ENCODE measurements at regions not wholly inside any gene's neighbourhood (a gene's known extent, or its start where the extent isn't known, plus 50 kb on each side); places are given as distances from the start of the nearest gene placed in this dataset.

GRCh38 chr11:70811483-70811882, 413.2 kb downstream of the CTTN start:
- CTCF ChIA-PET (ENCODE audit: low intra/inter-chr PET ratio), result no interaction called here
- DNase-seq (ENCODE audit: extremely low read depth in 1 of 4, low spot score in 3 of 4) (no peak), FAIRE-seq (no peak), ATAC-seq (no peak)
- no peak overlapping the region for H2AFZ ChIP-seq (ENCODE audit: low read depth, low read length)
- H3K4me1 ChIP-seq (replicated peaks in 1 of 2; ENCODE audit: control insufficient read depth in 2 of 2, insufficient read depth in 2 of 2, low read length in 2 of 2), result no peaks in the 10 kb centered on the region; a peak in 1 of 5 replicates
- TF ChIP-seq HDAC1 (IDR thresholded peaks at IDR 0.05) (0 out of 4 replicates have a peak, but pooled peaks of 1 of the 2 experiments have one; percentile 17), TAF9B (IDR thresholded peaks at IDR 0.05; ENCODE audit: partially characterized antibody) (no peak), ELF4 (CRISPR knock-in tag; IDR thresholded peaks at IDR 0.05) (0 out of 2 replicates have a peak, but pooled peaks have one; percentile 64), EHMT2 (IDR thresholded peaks at IDR 0.05) (0 out of 2 replicates have a peak, but pooled peaks have one; percentile 56)
- H3K4me2 ChIP-seq (ENCODE audit: insufficient read depth, low read length), result no peak overlapping the region
- peaks cover 8 to 48% of the 10 kb centered on the region in 2 experiments; a peak in 3 of 5 replicates for H3K27me3 ChIP-seq (ENCODE audit: control insufficient read depth in 2 of 2, insufficient read depth in 2 of 2, low read length in 2 of 2)
- POLR2A ChIA-PET, result no interaction called here
- 0% methylated on average over 1 of the region's 1 CpG for WGBS (ENCODE audit: insufficient coverage, low coverage, missing lambda C conversion rate)
- no peaks in the 10 kb centered on the region for H3K36me3 ChIP-seq (ENCODE audit: control insufficient read depth, insufficient read depth, low read length)
- no peak overlapping the region for H3K27ac ChIP-seq (ENCODE audit: extremely low read depth, low read depth, low read length)
- no peaks in the 10 kb centered on the region for H3K9me3 ChIP-seq (replicated peaks; ENCODE audit: control insufficient read depth, insufficient read depth, low read depth, low read length)
- H3K79me2 ChIP-seq (ENCODE audit: control insufficient read depth, insufficient read depth, low read length), result no peaks in the 10 kb centered on the region
- H3K4me3 ChIP-seq, result no peak overlapping the region
- no peak overlapping the region for H3K9ac ChIP-seq (ENCODE audit: insufficient read depth in 1 of 2, low read depth in 2 of 2, low read length in 2 of 2)
- peaks cover 13% of the 10 kb centered on the region; the same call in 1 of the 2 replicates for H4K20me1 ChIP-seq (replicated peaks; ENCODE audit: control insufficient read depth, insufficient read depth, low read length)
- intact Hi-C loops (cut with micrococcal nuclease), result no loop called here
- no peaks in the 10 kb centered on the region for H3K9me1 ChIP-seq (ENCODE audit: control insufficient read depth, insufficient read depth, low read length)
- no TSS peak for BruUV-seq (replicated peaks)
- in situ Hi-C loops (cut with MboI), result loop anchor here (25.0 kb wide), 1 partner anchor 251 kb away; no protein-coding TSS in a partner anchor

GRCh38 chr11:70811915-70812314, 413.6 kb downstream of the CTTN start:
- no TSS peak for BruUV-seq (replicated peaks)
- Histone ChIP-seq H3K9me1 (ENCODE audit: control insufficient read depth, insufficient read depth, low read length) (no peaks in the 10 kb centered on the region), H3K9ac (ENCODE audit: insufficient read depth in 1 of 2, low read depth in 2 of 2, low read length in 2 of 2) (no peak overlapping the region), H4K20me1 (replicated peaks; ENCODE audit: control insufficient read depth, insufficient read depth, low read length) (peaks cover 13% of the 10 kb centered on the region; the same call in 1 of the 2 replicates), H3K27me3 (ENCODE audit: control insufficient read depth in 2 of 2, insufficient read depth in 2 of 2, low read length in 2 of 2) (peaks cover 8 to 45% of the 10 kb centered on the region in 2 experiments; a peak in 3 of 5 replicates), H3K4me2 (ENCODE audit: insufficient read depth, low read length) (no peak overlapping the region), H3K9me3 (replicated peaks; ENCODE audit: control insufficient read depth, insufficient read depth, low read depth, low read length) (no peaks in the 10 kb centered on the region), H2AFZ (ENCODE audit: low read depth, low read length) (no peak overlapping the region), H3K36me3 (ENCODE audit: control insufficient read depth, insufficient read depth, low read length) (no peaks in the 10 kb centered on the region), H3K27ac (ENCODE audit: extremely low read depth, low read depth, low read length) (no peak overlapping the region), H3K4me3 (no peak overlapping the region), H3K4me1 (replicated peaks in 1 of 2; ENCODE audit: control insufficient read depth in 2 of 2, insufficient read depth in 2 of 2, low read length in 2 of 2) (no peaks in the 10 kb centered on the region; a peak in 1 of 5 replicates), H3K79me2 (ENCODE audit: control insufficient read depth, insufficient read depth, low read length) (no peaks in the 10 kb centered on the region)
- DNase-seq (ENCODE audit: extremely low read depth in 1 of 4, low spot score in 3 of 4) (no peak), ATAC-seq (no peak), FAIRE-seq (no peak)
- CTCF ChIA-PET (ENCODE audit: low intra/inter-chr PET ratio), result no interaction called here
- POLR2A ChIA-PET, result no interaction called here
- in situ Hi-C loops (cut with MboI) (loop anchor here (25.0 kb wide), 1 partner anchor 250 kb away; no protein-coding TSS in a partner anchor), intact Hi-C loops (cut with micrococcal nuclease) (no loop called here)
- 0% methylated on average over 4 of the region's 4 CpGs for WGBS (ENCODE audit: insufficient coverage, low coverage, missing lambda C conversion rate)
- no peak for TF ChIP-seq SNIP1 (IDR thresholded peaks at IDR 0.05; ENCODE audit: low read depth)
- no peak for TF ChIP-seq EZH2 (IDR thresholded peaks at IDR 0.05; ENCODE audit: borderline replicate concordance, low read depth, low read length)
- no peak for TF ChIP-seq DPF2 (IDR thresholded peaks at IDR 0.05)
- no peak for TF ChIP-seq MEF2A (IDR thresholded peaks at IDR 0.05; ENCODE audit: control insufficient read depth, low read depth, low read length)
- TF ChIP-seq SMARCB1 (IDR thresholded peaks at IDR 0.05; ENCODE audit: insufficient read length, low read depth), result no peak
- TF ChIP-seq ARID1B (IDR thresholded peaks at IDR 0.05), result no peak
- TF ChIP-seq EHMT2 (IDR thresholded peaks at IDR 0.05), result no peak
- TF ChIP-seq ZNF780A (CRISPR knock-in tag; IDR thresholded peaks at IDR 0.05), result no peak
- no peak for TF ChIP-seq GABPB2 (CRISPR knock-in tag; conservative IDR thresholded peaks at IDR 0.05)
- TF ChIP-seq TAF1 (IDR thresholded peaks at IDR 0.05; ENCODE audit: control insufficient read depth, extremely low read depth, insufficient read depth, low read length, severe bottlenecking), result no peak
- TF ChIP-seq PRMT5 (CRISPR knock-in tag; IDR thresholded peaks at IDR 0.05), result no peak
- TF ChIP-seq TCF3 (CRISPR knock-in tag; IDR thresholded peaks at IDR 0.05), result no peak
- TF ChIP-seq BDP1 (IDR thresholded peaks at IDR 0.05; ENCODE audit: insufficient read depth, insufficient read length), result no peak
- no peak for TF ChIP-seq PTBP1 (IDR thresholded peaks at IDR 0.05; ENCODE audit: low read depth, low read length)
- TF ChIP-seq GTF2B (IDR thresholded peaks at IDR 0.05; ENCODE audit: extremely low read depth, insufficient read length), result no peak

Measured in K562 (cell line).